ENCODE measurements at regions not wholly inside any gene's neighbourhood (a gene's known extent, or its start where the extent isn't known, plus 50 kb on each side); places are given as distances from the start of the nearest gene placed in this dataset.

GRCh38 chr5:35478856-35479682 is 138.6 kb upstream of the SPEF2 start:
- TF ChIP-seq POLR2AphosphoS5 (IDR thresholded peaks at IDR 0.05; ENCODE audit: borderline replicate concordance, low read depth, low read length) (no peak), EZH2 (IDR thresholded peaks at IDR 0.05) (no peak)
